GM19328 (cell line): ENCODE measurements at regions not wholly inside any gene's neighbourhood (a gene's known extent, or its start where the extent isn't known, plus 50 kb on each side); places are given as distances from the start of the nearest gene placed in this dataset.
"Not testable (repeated sequence)": the region's sequence is repeated elsewhere in the genome, so short reads cannot be mapped to it uniquely, and the experiment has no call there.

ENCODE experiments used
- ATAC-seq: cut with Tn5 transposase; IDR thresholded peaks from one replicate; pipeline ENCODE4 v1.9.1; 2021; ENCODE audit warnings: mild to moderate bottlenecking, moderate library complexity; ENCODE audit not compliant: unreplicated experiment

GRCh38 chr3:75579536-75579935 is 84.6 kb upstream of the FRG2C start:
- not testable (repeated sequence) for ATAC-seq

DNA sequence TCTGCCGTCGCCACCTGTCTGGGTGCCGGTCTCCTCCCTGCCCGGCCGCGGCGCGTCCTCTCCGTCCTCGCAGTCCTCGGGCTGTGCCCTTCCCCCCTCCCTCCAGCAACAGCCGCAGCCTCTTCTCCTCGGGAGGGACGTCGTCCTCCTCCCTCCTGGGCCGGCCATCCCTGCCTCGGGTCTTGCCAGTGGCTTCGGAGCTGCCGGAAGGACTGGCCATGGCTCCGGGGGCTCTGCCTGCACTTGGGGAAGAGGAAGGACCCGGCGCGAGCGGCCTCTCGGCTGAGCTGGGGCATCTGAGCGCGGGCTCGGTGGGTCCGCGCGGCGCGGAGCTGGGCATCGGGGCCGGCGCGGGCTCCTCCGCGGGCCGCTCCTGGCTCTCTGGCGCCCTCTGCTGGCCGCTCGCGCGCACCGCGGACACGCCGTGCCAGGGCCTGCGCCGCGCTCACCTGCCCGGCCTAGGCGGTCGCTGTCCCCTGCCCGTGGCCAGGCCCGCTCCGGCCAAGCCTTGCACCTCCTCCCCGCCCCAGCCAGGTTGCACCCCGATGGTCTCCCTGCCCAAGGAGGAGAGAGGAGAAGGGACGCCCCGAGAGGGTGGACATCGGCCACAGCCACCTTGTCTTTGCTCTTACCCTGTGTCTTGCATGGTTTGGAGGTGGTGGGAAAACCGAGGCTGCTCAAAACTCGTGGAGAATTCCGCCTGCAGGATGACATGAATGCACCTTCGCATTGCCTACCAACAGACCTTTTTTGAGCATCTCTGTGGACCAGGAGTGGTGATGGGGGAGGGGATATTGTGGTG is 83.9 kb upstream of the FRG2C start:
- not testable (repeated sequence) for ATAC-seq

DNA sequence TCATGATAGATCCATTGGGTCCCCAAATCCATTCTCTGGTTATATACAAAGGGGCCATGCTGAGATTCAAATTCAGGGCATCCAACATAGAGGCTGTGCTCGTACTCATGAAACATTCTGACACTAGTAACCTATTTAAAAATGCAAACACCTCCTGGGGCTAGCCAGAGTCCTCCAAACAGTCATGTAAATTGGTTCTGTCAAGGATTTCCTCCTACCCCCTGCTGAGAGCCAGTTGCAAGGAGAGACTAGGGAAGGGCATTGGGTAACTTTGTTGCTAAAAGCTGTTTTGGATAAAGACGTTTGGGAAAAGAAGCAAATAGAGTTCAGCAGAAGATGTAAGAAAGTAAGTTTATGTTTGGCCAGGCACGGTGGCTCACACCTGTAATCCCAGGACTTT is 81.6 kb upstream of the FRG2C start:
- ATAC-seq = not testable (repeated sequence)

DNA sequence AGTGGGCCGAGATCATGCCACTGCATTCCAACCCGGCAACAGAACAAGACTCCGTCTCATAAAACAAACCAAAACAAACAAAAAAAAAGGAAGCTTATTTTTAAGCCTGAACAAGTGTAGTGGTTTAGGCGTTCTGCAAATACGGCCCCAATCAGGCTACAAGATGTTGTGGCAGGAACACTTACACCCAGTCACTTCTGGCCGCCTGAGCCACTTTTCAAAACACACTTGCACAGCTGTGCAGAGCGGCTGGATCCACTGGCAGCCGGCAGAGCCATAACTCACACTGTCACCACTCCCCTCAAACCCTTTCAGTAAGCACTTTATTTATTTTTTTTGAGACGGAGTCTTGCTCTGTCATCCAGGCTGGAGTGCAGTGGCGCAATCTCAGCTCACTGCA is 81.0 kb upstream of the FRG2C start:
- ATAC-seq = not testable (repeated sequence)

DNA sequence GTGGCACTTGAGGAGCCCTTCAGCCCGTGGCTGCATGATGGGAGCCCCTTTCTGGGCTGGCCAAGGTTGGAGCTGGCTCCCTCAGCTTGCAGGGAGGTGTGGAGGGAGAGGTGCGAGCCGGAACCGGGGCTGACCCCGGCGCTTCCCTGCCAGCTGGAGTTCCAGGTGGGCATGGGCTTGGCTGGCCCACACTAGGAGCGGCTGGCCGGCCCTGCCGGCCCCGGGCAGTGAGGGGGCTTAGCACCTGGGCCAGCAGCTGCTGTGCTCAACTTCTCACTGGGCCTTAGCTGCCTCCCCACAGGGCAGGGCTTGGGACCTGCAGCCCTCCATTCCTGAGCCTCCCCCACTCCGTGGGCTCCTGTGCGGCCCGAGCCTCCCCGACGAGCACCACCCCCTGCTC is 76.4 kb upstream of the FRG2C start:
- not testable (repeated sequence) for ATAC-seq

DNA sequence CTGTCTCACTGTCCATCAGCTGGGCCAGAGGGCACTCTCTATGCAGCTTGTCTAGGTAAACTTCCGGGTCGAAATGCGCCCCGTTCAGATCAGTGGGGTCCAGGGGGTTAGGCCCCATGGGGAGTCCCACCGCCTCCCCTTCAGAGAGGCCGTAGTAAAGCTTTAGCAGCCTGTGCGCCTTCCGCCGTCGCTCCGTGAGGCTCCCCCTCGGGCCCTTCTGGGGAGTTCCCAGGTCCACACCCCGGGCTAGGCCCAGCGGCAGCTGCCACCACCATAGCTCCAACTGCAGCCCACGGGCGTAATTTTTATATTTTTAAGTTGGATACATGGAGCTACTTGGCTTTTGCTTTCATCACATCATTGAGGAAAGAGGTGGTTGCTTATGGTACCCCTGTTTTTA is 73.7 kb upstream of the FRG2C start:
- ATAC-seq = not testable (repeated sequence)

DNA sequence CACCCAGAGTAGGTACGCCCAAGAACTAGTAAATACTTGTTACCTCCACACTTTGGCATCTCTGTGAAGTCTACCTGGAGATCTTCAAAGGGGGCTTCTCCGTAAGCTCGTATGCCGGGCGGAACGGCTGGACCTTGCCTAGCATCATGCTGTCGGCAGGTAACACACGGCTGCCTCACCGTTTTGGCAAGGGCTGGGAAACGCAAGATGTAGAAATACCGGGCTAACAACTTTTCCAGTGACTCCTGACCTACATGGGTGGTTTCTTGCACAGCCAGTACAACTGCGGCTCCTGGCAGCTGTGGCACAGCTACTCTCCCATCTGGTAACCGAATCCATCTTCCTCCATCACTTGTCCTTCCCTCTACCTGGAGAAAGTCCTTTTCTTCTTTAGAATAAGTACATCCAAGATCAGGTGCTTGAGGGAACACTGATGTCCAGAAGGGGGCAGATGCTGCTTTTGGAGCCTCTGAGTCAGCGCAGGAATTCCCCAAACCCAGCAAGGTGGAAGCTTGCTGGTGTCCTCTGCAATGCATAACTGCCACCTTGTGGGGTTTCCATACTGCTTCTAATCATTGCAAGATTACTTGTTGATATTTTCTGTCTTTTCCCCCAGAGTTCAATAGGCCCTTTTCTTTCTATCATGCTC is 59.7 kb upstream of the FRG2C start:
- not testable (repeated sequence) for ATAC-seq

GRCh38 chr3:75607996-75608395 is 56.1 kb upstream of the FRG2C start:
- ATAC-seq = not testable (repeated sequence)

DNA sequence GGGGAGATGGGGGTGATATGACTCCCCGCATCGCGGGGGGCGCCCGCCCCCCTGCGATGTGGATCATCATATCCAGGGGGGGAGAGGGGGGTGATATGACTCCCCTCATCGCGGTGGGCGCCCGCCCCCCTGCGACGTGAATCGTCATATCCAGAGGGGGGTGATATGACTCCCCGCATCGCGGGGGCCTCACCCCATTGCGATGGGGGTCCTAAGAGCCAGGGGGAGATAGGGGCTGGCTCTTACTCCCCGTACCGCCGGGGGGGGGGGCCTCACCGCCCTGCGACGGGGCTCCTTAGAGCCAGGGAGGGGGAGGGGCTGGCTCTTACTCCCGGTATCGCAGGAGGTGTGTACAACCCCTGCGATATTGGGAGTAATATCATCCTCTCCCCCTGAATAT is 54.5 kb upstream of the FRG2C start:
- not testable (repeated sequence) for ATAC-seq

GRCh38 chr3:75610773-75611172 is 53.4 kb upstream of the FRG2C start:
- no peak for ATAC-seq

DNA sequence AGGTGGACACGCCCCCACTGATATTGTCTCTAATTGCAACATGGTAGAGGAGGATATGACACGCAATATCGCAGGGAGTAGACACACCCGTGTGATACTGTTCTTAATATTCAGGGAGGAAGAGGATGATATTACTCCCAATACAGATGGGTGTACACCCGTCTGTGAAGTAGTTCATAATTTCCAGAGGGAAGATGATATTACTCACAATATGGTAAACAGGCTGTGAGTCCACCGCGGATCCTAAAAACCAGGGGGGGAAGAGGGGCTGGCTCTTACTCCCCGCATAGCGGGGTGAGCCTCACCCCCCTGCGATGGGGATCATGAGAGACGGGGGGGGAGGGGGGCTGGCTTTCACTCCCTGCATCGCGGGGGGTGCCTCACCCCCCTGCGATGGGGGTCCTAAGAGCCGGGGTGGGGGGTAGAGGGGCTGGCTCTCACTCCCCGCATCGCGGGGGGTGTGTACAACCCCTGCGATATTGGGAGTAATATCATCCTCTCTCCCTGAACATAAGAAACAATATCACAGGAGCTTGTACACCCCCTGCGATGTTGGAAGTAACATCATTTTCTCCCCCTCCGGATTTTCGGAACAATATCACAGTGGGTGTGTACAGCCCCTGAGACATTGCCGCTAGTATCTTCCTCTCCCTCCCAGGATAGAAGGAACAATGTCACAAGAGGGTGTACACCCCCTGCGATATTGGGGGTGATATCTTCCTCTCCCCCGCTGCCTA is 52.2 kb upstream of the FRG2C start:
- not testable (repeated sequence) for ATAC-seq
